ENCODE measurements at regions not wholly inside any gene's neighbourhood (a gene's known extent, or its start where the extent isn't known, plus 50 kb on each side); places are given as distances from the start of the nearest gene placed in this dataset.

DNA sequence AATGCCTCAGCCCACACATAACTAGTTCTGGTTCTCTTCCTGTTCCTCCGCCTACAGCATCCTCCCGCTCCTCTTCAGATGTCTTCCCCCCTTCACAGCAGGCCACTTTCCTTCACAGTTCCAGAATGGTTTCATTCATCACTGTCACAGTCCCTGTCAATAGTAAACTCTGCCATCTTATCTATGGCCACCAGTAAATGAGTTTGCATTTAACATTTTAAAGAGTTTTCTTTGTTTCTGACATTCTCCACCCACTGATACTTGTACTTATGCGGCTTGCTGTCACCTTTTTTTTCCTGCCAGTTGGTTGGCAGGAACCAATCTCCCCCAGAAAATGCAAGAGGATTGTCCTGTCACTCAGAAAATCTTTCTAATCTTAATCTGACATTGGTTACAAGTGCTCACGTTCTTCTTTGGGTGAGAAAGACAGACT, 114.1 kb downstream of the GLUD2 start:
- POLR2A ChIA-PET, result no interaction called here
- 42% methylated on average over 4 of the region's 4 CpGs for WGBS (ENCODE audit: missing lambda C conversion rate)
- DNase-seq (ENCODE audit: low read depth in 1 of 2, low spot score in 1 of 2), result no peak

DNA sequence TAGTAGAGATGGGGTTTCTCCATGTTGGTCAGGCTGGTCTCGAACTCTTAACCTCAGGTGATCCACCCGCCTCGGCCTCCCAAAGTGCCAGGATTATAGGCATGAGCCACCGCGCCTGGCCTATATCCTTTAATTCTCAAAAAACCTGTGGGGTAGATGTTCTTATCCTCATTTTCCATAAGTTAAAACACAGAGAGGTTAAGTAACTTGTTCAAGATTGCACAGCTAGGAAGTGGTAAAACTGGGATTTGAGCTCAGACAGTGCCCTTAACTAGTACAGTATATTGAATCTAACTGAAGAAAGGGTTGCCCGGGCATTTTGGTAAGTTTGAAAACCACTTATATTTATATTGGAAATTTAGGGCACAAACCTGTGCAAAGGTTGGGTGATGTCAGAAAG, 116.0 kb downstream of the GLUD2 start:
- no peak for FAIRE-seq
- no peak for ATAC-seq

More for the DNA sequence above, 114.1 kb downstream of the GLUD2 start:
- no peak overlapping the region for H3K27ac ChIP-seq
- no peak overlapping the region for H3K4me3 ChIP-seq
- no peaks in the 10 kb centered on the region for H3K9me3 ChIP-seq
- ATAC-seq (no peak), FAIRE-seq (no peak)
- no peaks in the 10 kb centered on the region for H3K4me1 ChIP-seq
- CTCF ChIA-PET, result no interaction called here
- TF ChIP-seq, protein P1, sequence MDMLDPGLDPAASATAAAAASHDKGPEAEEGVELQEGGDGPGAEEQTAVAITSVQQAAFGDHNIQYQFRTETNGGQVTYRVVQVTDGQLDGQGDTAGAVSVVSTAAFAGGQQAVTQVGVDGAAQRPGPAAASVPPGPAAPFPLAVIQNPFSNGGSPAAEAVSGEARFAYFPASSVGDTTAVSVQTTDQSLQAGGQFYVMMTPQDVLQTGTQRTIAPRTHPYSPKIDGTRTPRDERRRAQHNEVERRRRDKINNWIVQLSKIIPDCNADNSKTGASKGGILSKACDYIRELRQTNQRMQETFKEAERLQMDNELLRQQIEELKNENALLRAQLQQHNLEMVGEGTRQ (IDR thresholded peaks at IDR 0.05), result no peak
- no peak for TF ChIP-seq ESRRA (IDR thresholded peaks at IDR 0.05; ENCODE audit: borderline replicate concordance, low read length)
- no peak for TF ChIP-seq ZSCAN20 (CRISPR knock-in tag; IDR thresholded peaks at IDR 0.05)
- no peak for TF ChIP-seq PHF8 (IDR thresholded peaks at IDR 0.05; ENCODE audit: borderline replicate concordance, low read depth)
- TF ChIP-seq GATA3 (IDR thresholded peaks at IDR 0.05; ENCODE audit: borderline replicate concordance), result no peak
- TF ChIP-seq JUNB (IDR thresholded peaks at IDR 0.05), result no peak
- TF ChIP-seq TP53 (CRISPR knock-in tag; IDR thresholded peaks at IDR 0.05), result no peak
- TF ChIP-seq, protein P2, sequence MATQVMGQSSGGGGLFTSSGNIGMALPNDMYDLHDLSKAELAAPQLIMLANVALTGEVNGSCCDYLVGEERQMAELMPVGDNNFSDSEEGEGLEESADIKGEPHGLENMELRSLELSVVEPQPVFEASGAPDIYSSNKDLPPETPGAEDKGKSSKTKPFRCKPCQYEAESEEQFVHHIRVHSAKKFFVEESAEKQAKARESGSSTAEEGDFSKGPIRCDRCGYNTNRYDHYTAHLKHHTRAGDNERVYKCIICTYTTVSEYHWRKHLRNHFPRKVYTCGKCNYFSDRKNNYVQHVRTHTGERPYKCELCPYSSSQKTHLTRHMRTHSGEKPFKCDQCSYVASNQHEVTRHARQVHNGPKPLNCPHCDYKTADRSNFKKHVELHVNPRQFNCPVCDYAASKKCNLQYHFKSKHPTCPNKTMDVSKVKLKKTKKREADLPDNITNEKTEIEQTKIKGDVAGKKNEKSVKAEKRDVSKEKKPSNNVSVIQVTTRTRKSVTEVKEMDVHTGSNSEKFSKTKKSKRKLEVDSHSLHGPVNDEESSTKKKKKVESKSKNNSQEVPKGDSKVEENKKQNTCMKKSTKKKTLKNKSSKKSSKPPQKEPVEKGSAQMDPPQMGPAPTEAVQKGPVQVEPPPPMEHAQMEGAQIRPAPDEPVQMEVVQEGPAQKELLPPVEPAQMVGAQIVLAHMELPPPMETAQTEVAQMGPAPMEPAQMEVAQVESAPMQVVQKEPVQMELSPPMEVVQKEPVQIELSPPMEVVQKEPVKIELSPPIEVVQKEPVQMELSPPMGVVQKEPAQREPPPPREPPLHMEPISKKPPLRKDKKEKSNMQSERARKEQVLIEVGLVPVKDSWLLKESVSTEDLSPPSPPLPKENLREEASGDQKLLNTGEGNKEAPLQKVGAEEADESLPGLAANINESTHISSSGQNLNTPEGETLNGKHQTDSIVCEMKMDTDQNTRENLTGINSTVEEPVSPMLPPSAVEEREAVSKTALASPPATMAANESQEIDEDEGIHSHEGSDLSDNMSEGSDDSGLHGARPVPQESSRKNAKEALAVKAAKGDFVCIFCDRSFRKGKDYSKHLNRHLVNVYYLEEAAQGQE (IDR thresholded peaks at IDR 0.05), result no peak
- TF ChIP-seq RNF2 (IDR thresholded peaks at IDR 0.05; ENCODE audit: borderline replicate concordance, low read depth), result no peak
- TF ChIP-seq ATOH8 (CRISPR knock-in tag; IDR thresholded peaks at IDR 0.05; ENCODE audit: low read depth), result no peak
- TF ChIP-seq HOXB5 (CRISPR knock-in tag; IDR thresholded peaks at IDR 0.05), result no peak
- TF ChIP-seq SREBF2 (IDR thresholded peaks at IDR 0.05), result no peak
- TF ChIP-seq HOXB13 (CRISPR knock-in tag; IDR thresholded peaks at IDR 0.05; ENCODE audit: low read depth), result no peak
- no peak for TF ChIP-seq FOSL2 (IDR thresholded peaks at IDR 0.05)
- TF ChIP-seq FOSL2 (CRISPR knock-in tag; IDR thresholded peaks at IDR 0.05), result no peak
- no peak for TF ChIP-seq TFCP2L1 (CRISPR knock-in tag; IDR thresholded peaks at IDR 0.05)
- no peak for TF ChIP-seq POLR2A (IDR thresholded peaks at IDR 0.05; ENCODE audit: low read length)
- TF ChIP-seq, protein P3, sequence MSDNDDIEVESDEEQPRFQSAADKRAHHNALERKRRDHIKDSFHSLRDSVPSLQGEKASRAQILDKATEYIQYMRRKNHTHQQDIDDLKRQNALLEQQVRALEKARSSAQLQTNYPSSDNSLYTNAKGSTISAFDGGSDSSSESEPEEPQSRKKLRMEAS (IDR thresholded peaks at IDR 0.05), result no peak
- TF ChIP-seq JUN (IDR thresholded peaks at IDR 0.05), result no peak
- TF ChIP-seq HDAC2 (IDR thresholded peaks at IDR 0.05), result no peak
- no peak for TF ChIP-seq ZC3H11A (IDR thresholded peaks at IDR 0.05)
- H3K4me2 ChIP-seq, result no peak overlapping the region

More for the DNA sequence above, 116.0 kb downstream of the GLUD2 start:
- Histone ChIP-seq H3K4me1 (no peaks in the 10 kb centered on the region), H3K9me3 (no peaks in the 10 kb centered on the region), H3K27ac (no peak overlapping the region), H3K4me3 (no peak overlapping the region), H3K4me2 (no peak overlapping the region)
- ChIA-PET POLR2A (no interaction called here), CTCF (no interaction called here)
- no peak for DNase-seq (ENCODE audit: low read depth in 1 of 2, low spot score in 1 of 2)
- TF ChIP-seq, protein P3 (IDR thresholded peaks at IDR 0.05), result no peak
- TF ChIP-seq EP300 (IDR thresholded peaks at IDR 0.05), result no peak
- TF ChIP-seq HOXB5 (CRISPR knock-in tag; IDR thresholded peaks at IDR 0.05), result no peak
- TF ChIP-seq FOSL2 (IDR thresholded peaks at IDR 0.05), result no peak
- TF ChIP-seq FOSL2 (CRISPR knock-in tag; IDR thresholded peaks at IDR 0.05), result no peak
- no peak for TF ChIP-seq EHF (CRISPR knock-in tag; IDR thresholded peaks at IDR 0.05)
- TF ChIP-seq CBX8 (IDR thresholded peaks at IDR 0.05), result no peak
- no peak for TF ChIP-seq SREBF2 (IDR thresholded peaks at IDR 0.05)
- no peak for TF ChIP-seq MAZ (IDR thresholded peaks at IDR 0.05; ENCODE audit: borderline replicate concordance, low read depth, low read length)
- TF ChIP-seq HEYL (CRISPR knock-in tag; IDR thresholded peaks at IDR 0.05), result no peak
- no peak for TF ChIP-seq MYC (IDR thresholded peaks at IDR 0.05; ENCODE audit: borderline replicate concordance, low read length)
- TF ChIP-seq, protein P4, sequence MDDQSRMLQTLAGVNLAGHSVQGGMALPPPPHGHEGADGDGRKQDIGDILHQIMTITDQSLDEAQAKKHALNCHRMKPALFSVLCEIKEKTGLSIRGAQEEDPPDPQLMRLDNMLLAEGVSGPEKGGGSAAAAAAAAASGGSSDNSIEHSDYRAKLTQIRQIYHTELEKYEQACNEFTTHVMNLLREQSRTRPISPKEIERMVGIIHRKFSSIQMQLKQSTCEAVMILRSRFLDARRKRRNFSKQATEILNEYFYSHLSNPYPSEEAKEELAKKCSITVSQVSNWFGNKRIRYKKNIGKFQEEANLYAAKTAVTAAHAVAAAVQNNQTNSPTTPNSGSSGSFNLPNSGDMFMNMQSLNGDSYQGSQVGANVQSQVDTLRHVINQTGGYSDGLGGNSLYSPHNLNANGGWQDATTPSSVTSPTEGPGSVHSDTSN (IDR thresholded peaks at IDR 0.05), result no peak
- TF ChIP-seq ZC3H11A (IDR thresholded peaks at IDR 0.05), result no peak
- TF ChIP-seq CHD4 (IDR thresholded peaks at IDR 0.05; ENCODE audit: borderline replicate concordance), result no peak
- TF ChIP-seq POLR2AphosphoS2 (conservative IDR thresholded peaks at IDR 0.05; ENCODE audit: low read length), result no peak
- no peak for TF ChIP-seq FOSB (CRISPR knock-in tag; IDR thresholded peaks at IDR 0.05)
- TF ChIP-seq JUNB (IDR thresholded peaks at IDR 0.05), result no peak
- WGBS (ENCODE audit: missing lambda C conversion rate), result 85% methylated on average over 6 of the region's 6 CpGs
